ENCODE measurements at regions not wholly inside any gene's neighbourhood (a gene's known extent, or its start where the extent isn't known, plus 50 kb on each side); places are given as distances from the start of the nearest gene placed in this dataset.

DNA sequence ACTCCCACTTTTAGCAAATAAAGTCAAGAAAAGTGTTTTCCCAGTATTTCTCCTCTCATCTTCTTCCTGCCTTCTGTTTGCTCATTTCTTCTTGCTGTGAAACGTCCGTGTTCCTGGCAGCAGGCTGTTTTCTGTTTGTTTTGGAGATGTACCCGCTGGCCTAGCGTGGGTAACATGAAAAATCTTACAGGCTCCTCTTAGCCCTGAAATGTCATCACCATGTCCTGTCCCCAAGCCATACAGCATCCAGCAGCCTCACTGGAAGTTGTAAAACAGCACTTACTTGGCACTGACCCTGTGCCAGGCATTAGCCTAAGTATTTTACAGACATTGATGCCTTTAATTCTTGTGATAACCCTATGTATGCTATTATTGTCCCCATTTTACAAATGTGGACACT, 371.1 kb downstream of the FOXA2 start:
- no peak for DNase-seq

DNA sequence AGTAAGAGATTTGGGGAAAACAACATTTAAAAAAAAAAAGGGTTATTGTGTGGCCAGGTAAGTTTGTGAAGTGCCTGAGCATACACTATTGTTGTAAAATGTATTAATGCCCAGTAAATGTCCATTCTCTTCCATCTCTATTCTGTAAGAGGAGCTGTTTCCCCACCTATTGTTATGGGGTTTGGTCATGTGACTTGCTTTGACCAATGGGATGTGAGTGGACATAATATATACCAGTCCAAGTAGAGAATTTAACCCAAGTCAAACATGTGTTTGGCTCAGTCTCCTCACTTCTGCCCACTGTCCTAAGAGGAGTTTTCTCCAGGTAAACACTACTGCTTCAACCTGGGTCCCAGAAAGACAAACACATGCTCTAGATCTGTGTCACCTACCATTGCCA, 377.1 kb downstream of the FOXA2 start:
- DNase-seq, result peak; percentile 22

DNA sequence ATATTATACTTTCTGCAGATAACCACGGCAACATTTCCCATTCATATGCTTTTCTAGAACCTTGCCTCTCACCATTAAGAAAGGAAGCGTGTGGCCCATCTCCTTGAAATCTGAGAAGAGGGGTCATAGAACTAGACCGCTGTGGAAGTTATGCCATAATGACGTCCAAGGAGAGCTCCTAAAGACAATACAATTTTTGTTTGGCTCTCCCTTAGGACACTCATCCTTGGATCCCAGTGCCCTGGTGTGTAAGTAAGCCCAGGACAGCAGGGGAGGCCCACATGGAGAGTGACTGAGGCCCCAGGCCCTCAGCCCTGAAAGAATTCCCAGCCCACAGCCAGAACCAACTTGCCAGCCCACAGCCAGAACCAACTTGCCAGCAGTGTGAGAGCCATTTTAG, 379.6 kb downstream of the FOXA2 start:
- no peak for DNase-seq

DNA sequence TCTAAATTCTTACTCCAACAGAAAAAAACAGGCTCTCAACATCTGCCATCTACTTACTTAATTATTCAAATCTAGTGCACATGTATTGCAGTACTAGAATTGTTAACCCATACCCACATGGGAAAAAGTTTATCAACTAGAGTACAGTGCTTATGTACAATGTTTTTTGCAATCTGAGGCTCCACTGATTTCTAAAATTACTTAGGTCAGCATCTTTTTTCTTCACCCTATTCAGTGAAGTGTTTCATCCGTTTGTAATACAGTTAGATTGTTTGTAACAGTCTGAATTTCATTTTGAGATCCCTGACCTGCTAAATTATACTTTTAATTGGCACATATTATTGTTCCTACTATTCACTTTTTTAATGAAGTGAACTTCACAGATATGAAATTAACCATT, 402.2 kb downstream of the FOXA2 start:
- no peak for DNase-seq

DNA sequence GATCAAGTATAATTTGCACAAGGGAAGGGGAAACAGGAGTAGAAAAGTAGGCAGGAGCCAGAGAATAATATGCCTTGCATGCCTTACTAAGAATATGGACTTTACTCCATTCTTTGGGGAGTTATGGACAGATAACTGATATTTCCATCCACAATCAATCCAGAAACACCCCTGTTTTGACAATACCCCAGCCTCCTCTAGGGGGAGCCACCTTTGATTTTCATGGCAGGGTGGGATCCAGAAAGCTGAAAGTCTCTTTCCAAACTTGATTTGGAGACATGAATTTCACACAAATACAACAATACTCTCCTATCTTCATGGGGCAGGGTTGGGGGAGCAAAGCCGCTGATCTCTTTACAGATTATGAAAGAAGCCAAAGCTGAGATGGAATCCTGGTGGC, 404.1 kb downstream of the FOXA2 start:
- no peak for DNase-seq

DNA sequence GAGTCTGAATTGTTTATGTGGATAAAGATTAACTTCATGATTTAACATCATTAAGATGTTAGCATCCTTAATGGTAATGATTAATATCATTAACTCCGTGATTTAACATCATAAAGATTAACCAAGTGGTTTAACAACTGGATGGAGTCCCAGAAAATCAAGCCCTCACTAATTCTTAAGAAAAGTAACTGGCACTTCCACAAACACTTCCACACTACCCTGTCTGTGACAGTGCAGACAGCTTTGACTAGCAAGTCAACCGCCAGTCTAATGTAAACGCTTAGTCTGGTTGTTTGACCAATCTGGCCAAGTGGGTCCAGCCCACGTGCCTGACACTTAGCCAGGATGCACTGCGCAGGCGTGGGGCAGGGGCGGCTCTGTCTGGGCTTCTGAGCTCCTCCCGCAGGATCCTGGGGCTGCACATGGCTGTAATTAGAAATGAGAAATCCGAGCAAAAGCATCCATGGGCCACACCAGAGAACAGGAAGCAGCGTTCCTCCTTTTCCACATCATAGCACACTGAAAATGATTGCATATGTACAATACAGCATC, 424.2 kb downstream of the FOXA2 start:
- DNase-seq, result no peak

DNA sequence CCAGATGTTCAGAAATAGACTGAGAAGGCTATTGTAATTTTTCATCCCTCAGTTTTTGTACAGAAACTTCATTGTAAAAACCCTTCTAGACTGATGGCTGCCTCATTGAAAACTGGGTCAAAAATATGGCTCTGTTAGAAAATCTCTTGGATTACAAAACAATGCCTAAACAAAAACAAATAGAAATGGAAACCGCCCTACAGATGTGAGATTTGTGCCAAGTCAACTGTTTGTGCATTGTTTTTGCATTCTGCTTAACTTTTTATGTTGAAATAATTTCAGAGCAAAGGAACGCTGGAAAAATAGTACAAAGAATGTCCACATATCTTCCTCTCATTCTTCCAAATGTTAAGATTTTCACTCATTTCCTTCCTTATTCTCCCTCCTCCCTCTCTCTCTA, 425.1 kb downstream of the FOXA2 start:
- DNase-seq, result no peak

DNA sequence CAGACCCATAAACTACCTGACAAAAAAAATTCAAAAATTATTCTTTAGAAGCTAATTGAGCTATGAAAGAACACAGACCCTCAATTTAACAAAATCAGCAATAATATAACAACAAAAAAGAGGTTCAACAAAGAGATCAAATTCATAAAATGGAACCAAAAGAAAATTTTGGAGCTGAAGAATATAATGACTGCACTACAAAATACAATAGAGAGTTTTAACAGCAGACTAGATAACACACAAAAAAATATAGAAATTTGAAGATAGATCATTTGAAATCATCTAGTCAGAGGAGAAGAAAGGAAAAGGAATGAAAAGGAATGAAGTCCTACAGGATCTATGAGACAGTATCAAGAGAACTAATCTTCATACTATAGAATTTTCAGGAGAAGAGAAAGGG, 422.1 kb downstream of the PAX1 start:
- no peak for DNase-seq

DNA sequence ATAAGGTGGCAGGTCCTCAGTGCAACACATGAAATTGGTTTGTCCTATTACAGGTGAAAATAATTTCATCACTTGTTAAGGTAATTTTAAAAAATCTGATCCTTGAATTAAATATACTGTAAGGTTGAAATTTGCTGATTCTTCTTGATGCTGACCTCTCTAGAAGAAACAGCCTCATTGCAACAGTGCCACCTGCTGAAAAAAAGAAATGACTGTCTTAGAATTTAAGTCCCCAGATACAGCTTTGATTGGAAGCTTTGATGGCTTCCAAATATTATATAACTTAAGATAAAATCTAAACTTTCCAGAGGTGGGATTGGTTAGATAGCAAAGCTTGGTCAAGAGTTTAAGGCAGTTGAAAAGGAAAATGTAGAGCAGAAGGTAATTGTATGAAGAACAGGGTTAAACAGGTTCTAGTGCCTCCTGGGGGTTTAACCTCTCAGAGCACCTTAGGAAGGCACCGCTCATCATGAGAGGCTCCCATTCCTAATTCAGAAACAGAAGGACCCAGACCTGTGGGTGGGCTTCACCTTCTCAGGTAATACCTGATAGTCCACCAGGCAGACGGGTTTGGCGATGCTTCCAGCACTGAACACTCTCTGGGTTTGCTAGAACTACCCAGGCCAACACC, 401.0 kb downstream of the PAX1 start:
- peak; percentile 18 for DNase-seq

DNA sequence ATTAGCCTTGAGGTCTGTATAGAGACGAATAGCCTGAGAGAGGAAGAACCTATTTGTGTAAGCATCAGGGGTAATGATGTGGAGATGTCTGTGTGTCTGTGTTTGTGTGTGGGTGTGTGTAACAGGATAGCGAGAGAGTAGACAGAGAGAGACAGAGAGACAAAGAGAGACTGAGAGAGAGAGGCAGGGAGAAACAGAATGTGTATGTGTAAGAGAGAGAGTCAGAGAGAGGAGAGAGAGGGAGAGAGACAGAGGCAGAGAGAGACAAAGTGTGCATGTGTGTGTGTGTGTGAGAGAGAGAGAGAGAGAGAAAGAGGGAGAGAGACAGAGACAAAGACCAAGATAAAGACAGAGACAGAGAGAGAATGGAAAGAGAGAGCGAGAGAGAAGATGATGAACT, 396.1 kb downstream of the PAX1 start:
- DNase-seq, result no peak

DNA sequence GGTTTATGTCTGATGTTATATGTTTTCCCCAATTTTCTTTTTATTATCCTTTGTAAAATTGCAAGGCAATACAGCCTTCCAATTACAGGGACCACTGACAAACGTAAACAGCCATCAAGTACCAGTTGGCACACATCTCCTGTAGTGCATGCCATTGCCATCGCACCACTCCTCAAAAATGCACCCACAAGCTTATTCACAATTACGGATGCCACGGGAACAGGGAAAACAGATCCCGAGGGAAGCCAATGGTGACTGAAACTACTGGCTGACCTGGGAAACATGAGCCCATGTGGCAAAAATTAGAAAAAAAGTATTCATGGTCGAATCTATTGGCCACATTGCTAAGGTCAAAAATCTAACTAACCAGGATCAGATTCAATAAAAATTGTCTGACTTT, 395.2 kb downstream of the PAX1 start:
- DNase-seq, result no peak

DNA sequence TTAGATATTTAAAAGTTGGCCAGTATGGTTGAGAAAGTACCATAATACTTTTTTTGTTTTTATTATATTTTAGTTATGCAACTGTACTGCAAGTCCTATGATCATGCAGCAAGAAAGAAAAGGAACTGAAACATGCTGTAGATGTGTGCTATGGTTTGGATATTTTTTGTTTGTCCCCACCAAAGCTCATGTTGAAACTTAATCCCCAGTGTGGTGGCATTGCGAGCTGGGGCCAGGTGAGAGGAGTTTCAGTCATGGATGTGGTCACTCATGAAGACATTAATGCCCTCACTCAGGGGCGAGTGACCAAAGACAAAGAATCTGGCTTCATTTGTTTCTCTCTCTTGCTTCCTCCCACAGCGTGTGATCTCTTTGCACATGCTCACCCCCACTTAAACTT, 393.9 kb downstream of the PAX1 start:
- no peak for DNase-seq

DNA sequence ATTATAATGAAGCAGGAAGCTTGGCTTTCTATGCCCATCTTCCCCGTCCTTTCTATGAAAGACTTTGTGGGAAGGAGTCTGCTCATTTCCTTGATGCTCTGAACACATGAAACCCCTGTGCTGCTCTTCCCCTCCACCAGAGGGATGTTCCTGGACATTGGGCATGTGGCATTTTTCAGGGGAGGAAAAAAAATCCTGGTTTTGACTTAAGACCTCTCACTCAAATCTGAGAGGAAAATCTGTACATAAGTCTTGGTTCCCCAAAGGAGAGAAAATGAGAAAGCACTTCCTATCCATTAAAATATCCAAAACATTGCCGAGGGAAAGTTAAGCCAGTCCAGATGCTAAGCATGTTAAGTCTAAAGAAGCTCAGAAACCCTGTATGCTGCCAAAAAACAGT, 393.0 kb downstream of the PAX1 start:
- DNase-seq, result no peak

DNA sequence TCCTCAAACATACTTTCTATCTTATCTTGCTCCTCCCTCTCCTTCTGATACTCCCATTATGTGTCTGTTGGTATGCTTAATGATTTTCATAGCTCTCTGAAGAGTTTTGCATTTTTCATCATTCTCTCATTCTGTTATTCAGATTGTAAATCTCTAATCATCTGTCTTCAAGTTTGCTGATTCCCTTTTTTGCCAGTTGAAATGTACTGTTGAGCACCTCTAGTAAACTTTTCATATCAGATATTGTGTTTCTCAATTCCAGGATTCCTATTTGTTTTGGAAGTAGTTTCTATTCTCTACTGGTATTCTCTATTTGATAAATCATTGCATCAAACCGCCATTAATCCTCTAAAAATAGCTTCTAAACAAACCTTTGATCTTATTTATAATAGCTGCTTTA, 387.7 kb downstream of the PAX1 start:
- DNase-seq, result no peak

DNA sequence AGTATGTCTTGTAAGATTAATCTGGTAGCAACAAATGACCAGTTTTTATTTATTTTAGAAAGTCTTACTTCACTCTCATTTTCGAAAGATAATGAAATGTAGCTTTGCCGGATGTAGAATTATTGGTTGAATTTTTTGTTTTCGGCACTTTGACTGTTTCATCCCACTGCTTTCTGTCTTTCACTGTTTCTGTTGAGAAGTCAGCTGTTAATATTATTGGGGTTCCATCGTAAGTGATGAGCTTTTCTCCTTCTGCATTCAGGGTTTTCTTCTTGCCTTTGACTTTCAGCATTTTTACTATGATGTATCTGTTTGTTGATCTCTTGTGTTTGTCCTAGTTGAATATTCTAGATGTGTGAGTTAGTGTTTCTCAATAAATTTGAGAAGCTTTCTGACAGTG, 383.4 kb downstream of the PAX1 start:
- no peak for DNase-seq

DNA sequence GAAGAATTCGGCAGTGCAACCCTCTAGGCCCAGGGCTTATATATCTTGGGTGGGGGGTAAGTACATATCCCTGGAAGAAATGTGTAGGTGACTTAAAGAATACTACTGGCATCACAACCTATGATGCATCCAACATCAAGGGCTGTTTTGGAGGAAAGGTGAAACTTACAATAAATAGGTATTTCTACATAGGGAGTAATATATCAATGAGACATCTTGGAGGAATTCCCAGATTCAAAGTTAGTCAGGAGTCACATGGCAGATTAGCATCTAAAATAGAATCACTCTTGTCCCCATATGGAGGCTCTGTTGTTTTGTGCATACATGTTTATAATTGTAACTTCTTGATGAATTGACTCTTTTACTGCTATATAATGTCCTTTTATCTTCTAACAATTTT, 375.5 kb downstream of the PAX1 start:
- DNase-seq, result no peak

DNA sequence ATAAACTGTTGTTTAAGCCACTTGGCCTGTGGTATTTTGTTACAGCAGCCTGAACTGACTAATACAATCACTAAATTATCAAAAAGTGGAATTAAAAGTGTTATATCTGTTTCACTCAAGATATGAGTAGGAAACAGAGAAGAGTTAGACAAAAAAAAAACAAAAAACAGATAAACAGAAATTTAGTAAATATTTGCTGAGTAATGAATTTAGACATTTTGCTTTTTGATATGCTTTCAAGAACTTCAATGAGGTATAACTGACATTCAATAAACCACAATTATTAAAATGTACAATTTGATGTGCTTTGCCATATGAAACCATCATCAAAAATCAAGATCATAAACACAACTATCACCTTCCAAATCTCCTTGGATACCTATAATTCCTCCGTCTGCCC, 369.2 kb downstream of the PAX1 start:
- DNase-seq, result no peak

DNA sequence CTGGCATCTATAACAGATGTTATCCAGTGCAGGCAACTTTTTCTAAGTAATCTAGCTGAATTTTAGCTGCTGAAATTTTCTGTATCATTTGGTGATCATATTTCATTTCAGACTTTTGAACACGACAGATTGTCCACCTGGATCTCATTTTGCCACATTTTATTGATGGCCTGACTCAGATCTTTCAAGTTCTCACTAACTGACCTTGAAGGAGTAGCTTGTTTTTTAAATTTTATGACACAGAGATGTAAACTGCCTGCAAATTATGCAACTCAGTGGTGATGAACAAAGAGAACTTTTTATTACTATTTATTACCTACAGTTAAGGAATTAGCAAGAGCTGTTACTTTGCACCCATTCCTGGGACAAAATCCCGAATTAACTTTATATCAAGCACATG, 366.4 kb downstream of the PAX1 start:
- DNase-seq, result no peak

DNA sequence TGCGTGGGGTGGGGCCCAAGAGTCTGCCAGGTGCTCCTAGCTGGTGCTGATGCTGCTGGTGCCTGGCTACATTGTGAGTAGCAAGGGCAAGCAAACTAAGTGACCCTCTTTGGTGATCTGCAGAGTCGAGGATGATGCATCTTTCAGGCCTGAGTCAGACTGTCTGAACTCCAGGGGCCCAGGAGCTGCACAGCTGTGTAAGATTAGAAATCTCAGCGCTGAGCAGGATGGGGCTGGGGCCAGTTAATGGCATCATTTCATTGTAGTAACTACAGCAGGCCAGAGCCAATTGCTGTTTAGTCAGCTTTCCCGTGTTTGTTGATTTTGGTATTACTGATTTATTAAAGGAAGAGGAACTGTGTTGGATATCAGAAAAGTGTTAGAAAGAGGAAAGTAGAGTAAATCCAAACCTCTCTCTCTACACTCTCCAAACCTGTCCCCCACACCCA, 365.2 kb downstream of the PAX1 start:
- DNase-seq, result no peak

DNA sequence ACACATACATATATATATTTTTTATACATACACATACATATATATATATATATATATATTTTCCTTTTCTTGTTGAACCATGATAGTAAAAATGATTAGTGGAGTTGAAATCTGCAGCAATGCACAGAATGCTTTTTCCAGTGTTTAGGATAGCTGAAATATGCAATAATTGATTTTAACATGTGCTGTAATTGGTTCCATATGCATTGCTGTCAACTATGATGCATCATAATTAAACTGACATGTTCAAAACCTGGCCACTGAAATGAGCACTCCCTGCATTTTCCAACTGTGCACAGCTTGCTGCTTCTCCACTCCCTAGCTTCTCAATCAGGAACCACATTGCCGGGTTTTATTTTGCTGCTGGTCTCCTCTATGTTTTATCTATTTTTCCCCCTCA, 358.3 kb downstream of the PAX1 start:
- DNase-seq, result no peak

DNA sequence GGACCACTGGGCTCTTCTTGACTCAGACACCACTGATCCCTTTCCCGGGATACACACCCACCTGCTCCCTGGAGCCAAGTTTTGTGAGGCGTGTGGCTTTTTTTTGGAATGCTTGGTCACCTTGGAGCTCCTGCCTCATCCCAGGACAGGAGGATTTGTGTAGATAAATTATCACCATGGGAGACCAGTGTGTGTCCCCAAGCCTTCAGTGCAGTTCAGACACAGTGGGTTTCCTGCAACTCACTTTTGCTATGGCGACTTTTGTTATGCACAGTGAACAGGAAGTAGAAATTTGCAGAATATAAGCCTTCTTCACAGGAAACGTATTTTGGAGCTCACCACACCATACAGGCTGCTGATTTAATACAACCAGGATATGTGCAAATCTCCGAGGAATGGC, 357.4 kb downstream of the PAX1 start:
- DNase-seq, result no peak

DNA sequence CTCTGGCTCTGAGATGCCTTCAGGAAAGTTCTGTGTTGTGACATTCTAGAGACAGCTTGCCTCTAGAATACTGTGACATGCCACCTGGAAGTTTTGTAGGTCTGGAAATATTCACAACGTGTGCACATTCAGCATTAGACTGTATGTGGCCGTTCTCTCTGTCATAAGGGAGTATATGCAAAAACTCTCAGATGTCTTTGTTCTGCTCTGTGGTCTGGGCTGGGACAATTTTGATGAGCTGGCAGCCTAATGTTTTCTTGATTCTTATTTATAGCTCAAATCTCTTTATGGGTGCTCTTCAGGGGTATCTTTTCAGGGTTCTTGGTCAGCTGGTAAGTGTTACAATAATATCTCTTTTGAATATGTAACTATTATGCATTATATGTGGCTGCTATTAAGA, 355.1 kb downstream of the PAX1 start:
- no peak for DNase-seq

DNA sequence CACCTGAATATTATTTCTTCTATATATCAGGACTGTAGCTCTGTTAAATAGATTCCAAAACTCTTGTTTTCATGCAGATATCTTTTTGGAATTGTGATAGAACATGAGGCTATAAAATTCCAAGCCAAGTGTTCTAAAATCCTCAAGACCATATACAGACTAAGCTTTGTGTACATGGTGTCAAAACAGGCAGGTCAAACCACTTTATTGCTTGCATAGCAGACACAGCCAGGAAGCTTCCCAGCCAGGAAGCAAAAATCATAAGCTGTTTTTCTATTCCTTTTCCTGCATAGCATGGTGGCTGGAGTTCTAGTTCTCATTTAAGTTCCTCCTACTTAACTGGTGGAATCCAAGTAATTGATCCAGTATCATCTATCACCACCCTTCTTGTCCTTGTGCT, 353.3 kb downstream of the PAX1 start:
- DNase-seq, result no peak

DNA sequence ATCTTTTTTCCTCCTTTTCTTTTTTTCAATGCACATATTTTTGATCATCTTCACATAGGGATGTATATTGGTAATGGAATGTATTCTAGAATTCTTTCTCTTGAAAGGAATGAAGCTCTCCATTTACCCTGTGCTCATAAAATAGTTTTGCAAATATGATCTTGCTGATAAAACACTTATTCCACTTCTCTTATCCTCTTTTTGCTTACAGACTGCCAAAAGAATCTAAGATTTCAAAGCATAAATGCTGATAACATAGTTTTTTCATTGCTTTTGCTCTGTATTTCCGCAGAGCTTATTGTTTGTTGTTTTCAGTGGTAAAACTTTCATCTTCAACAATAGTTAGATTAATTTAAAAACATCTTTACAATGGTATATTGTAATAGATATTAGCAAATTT, 350.5 kb downstream of the PAX1 start:
- no peak for DNase-seq

DNA sequence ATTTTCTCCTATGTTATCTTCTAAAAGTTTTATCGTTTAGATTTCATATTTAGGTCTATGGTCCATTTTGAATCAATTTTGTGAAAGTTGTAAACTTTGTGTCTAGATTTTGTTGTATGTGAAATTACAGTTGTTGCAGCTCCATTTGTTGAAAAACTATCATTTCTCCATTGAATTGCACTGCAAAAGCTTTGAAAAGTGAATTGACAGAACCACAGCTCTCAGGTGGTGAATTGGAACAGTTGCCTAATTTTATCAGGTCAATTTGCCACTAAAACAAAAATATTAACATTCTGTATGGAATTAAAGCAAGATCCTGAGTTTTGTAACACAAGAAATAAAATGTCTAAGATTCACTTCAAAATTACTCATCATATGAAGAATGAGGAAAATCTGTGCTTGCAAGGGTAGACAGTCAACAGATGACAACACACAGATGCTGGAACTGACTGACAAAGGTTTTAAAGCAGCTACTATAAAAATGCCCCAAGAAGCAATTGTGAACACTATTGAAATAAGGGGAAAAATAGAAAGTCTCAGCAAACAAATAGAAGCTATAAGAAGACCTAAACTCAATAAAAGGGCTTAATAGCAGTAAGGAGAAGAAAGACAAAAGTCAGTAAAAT, 346.7 kb downstream of the PAX1 start:
- DNase-seq, result no peak

Data from NCI-H2029 treated with DMSO at 0.1 percent for 48 hours (cell line).